Type B pancreatic cell (in vitro differentiated cells): ENCODE measurements at regions not wholly inside any gene's neighbourhood (a gene's known extent, or its start where the extent isn't known, plus 50 kb on each side); places are given as distances from the start of the nearest gene placed in this dataset.

Experiments used
- DNase-seq: peaks from one replicate; pipeline ENCODE4 v3.0.0; 2021; ENCODE audit warnings: mixed read lengths; ENCODE audit not compliant: unreplicated experiment; ENCODE audit errors: extremely low spot score
- H3K27ac Mint-ChIP-seq: 2 replicates; pipeline ENCODE4 v1.8.0; 2021; ENCODE audit warnings: mild to moderate bottlenecking, mixed read lengths
- H3K27me3 Mint-ChIP-seq: 2 replicates; pipeline ENCODE4 v1.8.0; 2021; ENCODE audit warnings: mixed read lengths
- H3K36me3 Mint-ChIP-seq: 2 replicates; pipeline ENCODE4 v1.8.0; 2021; ENCODE audit warnings: mixed read lengths
- H3K4me1 Mint-ChIP-seq: one replicate; pipeline ENCODE4 v1.8.0; 2021; ENCODE audit warnings: mixed read lengths; ENCODE audit not compliant: unreplicated experiment
- H3K4me3 Mint-ChIP-seq: 2 replicates; pipeline ENCODE4 v1.8.0; 2021; ENCODE audit warnings: mild to moderate bottlenecking, mixed read lengths
- H3K9me3 Mint-ChIP-seq: 2 replicates; pipeline ENCODE4 v1.8.0; 2021; ENCODE audit warnings: mixed read lengths
- TF ChIP-seq, protein P1 (sequence below): fragments of 200-600 bp; sonication (generic); conservative IDR thresholded peaks from 2 replicates; pipeline ENCODE4 v1.5.0; 2021; ENCODE audit warnings: antibody characterized with exemption, mild to moderate bottlenecking

DNA sequence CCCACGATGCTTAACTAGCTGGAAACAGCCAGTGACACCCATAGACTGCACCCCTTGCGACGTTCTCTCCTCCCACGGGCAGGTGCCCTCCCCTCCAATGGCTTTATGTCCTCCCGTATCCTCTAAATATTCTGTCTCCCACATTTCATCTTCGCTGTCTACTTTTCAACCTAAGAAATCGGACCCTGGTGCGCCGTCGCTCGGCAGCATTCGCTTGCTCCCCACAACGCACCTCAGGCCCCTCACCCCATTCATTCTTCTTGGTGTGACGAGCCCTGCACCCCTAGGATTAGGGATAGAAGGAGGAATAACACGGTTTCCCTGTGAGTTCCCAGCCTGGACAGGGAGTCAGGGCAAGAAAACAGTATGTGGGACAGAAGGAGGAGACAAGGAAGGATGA, 74.3 kb upstream of the FOXQ1 start:
- no peak for DNase-seq
- Mint-ChIP-seq H3K36me3 (no peaks in the 10 kb centered on the region), H3K27me3 (peaks cover 35% of the 10 kb centered on the region), H3K4me1 (peaks cover 4% of the 10 kb centered on the region), H3K4me3 (no peak overlapping the region), H3K9me3 (no peaks in the 10 kb centered on the region), H3K27ac (no peak overlapping the region)
- TF ChIP-seq, protein P1, sequence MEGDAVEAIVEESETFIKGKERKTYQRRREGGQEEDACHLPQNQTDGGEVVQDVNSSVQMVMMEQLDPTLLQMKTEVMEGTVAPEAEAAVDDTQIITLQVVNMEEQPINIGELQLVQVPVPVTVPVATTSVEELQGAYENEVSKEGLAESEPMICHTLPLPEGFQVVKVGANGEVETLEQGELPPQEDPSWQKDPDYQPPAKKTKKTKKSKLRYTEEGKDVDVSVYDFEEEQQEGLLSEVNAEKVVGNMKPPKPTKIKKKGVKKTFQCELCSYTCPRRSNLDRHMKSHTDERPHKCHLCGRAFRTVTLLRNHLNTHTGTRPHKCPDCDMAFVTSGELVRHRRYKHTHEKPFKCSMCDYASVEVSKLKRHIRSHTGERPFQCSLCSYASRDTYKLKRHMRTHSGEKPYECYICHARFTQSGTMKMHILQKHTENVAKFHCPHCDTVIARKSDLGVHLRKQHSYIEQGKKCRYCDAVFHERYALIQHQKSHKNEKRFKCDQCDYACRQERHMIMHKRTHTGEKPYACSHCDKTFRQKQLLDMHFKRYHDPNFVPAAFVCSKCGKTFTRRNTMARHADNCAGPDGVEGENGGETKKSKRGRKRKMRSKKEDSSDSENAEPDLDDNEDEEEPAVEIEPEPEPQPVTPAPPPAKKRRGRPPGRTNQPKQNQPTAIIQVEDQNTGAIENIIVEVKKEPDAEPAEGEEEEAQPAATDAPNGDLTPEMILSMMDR = no peak

DNA sequence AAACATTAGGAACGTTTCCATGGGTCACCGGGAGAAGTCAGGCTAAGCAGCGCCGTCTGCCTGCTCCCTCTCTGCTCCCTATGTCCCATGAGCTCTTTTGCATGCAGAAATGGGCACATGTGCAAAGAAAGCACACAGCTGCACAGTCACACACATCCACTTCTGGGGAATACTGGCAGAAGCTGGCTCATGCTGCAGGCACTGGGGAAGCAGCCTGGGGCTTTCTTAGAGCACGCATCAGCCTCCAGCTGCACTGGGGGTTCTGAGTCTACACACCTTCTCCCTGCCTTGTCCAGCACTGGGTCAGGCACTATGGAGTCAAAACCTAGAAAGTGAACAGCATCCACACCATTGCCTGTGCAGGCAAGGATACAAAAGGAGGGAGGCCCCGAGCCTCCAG, 76.1 kb upstream of the FOXQ1 start:
- no peak overlapping the region for H3K27ac Mint-ChIP-seq
- peaks cover 43% of the 10 kb centered on the region for H3K27me3 Mint-ChIP-seq
- H3K4me1 Mint-ChIP-seq = no peaks in the 10 kb centered on the region
- H3K9me3 Mint-ChIP-seq = no peaks in the 10 kb centered on the region
- no peak for DNase-seq
- H3K4me3 Mint-ChIP-seq = no peak overlapping the region
- H3K36me3 Mint-ChIP-seq = no peaks in the 10 kb centered on the region
- TF ChIP-seq, protein P1 = no peak

DNA sequence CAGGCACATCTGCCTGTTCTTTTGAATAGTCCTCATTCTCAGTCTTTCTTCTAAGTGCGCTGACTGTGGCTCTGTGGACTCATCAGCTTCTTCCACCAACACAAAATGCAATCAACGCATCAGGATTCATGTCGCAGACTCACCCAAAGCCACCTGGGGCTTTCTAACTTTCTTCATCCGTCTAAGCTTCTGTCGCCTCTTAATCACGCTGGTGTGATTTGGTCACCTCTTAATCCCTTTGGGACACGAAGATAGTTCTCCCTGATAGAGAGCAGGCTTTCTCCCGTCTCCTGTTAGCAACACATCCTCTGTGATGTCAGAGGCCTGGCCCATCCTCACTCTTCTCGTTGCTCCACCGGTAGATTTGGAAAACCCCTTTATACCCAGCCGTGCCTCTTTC, 78.0 kb upstream of the FOXQ1 start:
- Mint-ChIP-seq H3K27ac (no peak overlapping the region), H3K4me3 (no peak overlapping the region), H3K36me3 (no peaks in the 10 kb centered on the region), H3K9me3 (no peaks in the 10 kb centered on the region), H3K27me3 (peaks cover 50% of the 10 kb centered on the region), H3K4me1 (no peaks in the 10 kb centered on the region)
- no peak for DNase-seq
- TF ChIP-seq, protein P1 = no peak

DNA sequence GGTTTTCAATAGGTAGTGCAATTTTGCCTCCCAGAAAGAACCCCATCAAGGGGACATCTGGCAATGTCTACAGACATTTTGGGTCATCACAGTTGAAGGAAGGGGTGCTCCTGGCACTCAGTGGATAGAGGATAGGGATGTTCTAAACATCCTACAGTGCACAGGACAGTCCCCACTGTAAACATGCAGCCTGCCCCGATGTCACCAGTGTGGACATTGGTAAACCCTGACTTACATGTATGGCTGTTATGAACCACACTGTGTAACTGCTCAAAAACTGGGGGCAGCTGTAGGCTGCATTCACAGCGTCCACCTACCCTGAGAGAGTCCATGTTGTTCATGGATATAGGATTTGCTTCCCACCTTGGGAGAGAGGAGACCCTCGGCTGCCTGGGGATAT, 79.3 kb upstream of the FOXQ1 start:
- TF ChIP-seq, protein P1 = no peak
- Mint-ChIP-seq H3K27ac (no peak overlapping the region), H3K9me3 (no peaks in the 10 kb centered on the region), H3K27me3 (peaks cover 41% of the 10 kb centered on the region), H3K36me3 (no peaks in the 10 kb centered on the region), H3K4me1 (peaks cover 7% of the 10 kb centered on the region), H3K4me3 (no peak overlapping the region)
- no peak for DNase-seq

DNA sequence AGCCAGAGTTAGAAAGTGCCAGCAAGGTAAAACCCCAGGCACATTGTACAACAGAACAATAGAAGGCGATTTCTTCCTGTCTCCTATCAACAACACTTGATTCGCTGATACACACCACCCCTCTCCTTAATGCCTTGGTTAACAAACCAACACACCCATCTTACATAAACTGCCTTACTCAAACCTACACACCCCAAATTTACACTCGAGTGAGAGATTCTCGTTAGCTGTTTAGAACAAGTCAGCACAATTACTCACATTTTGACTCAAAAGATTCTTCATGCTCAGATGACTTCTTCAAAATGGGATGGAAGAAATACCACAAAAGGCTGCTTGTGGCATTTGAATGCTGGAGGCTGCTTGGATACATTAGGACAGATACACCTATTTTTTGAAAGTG, 80.0 kb upstream of the FOXQ1 start:
- DNase-seq = no peak
- TF ChIP-seq, protein P1 = no peak
- Mint-ChIP-seq H3K27ac (no peak overlapping the region), H3K9me3 (no peaks in the 10 kb centered on the region), H3K4me1 (peaks cover 7% of the 10 kb centered on the region), H3K36me3 (no peaks in the 10 kb centered on the region), H3K27me3 (peaks cover 40% of the 10 kb centered on the region), H3K4me3 (no peak overlapping the region)
